ENCODE measurements at regions not wholly inside any gene's neighbourhood (a gene's known extent, or its start where the extent isn't known, plus 50 kb on each side); places are given as distances from the start of the nearest gene placed in this dataset.

- H3K27me3 Mint-ChIP-seq (ENCODE audit: low read depth), result no peaks in the 10 kb centered on the region
- no peak overlapping the region for H2BK120ac ChIP-seq (ENCODE audit: low read depth, low read length, poor library complexity, severe bottlenecking)
- H3K27ac ChIP-seq (ENCODE audit: insufficient read length, low read depth, low read length), result no peak overlapping the region
- H3K27me3 ChIP-seq (ENCODE audit: insufficient read depth, low read length), result no peaks in the 10 kb centered on the region
- H3K79me2 ChIP-seq (ENCODE audit: insufficient read depth, low read length), result no peaks in the 10 kb centered on the region
- no peak overlapping the region for H4K5ac ChIP-seq (ENCODE audit: insufficient read length, low read depth, low read length)
- H2BK15ac ChIP-seq (ENCODE audit: low read depth, low read length), result no peak overlapping the region
- H3K23ac ChIP-seq (ENCODE audit: insufficient read length, low read depth, low read length), result no peak overlapping the region
- no peak overlapping the region for H4K8ac ChIP-seq (replicated peaks; ENCODE audit: insufficient read length, low read depth, low read length)
- H3K9ac ChIP-seq (ENCODE audit: extremely low read depth, insufficient read length, low read length), result no peak overlapping the region
- peaks cover 2% of the 10 kb centered on the region; the same call in 1 of the 2 replicates for H3K4me1 ChIP-seq (ENCODE audit: insufficient read depth, low read length)
- WGBS (ENCODE audit: extremely low coverage, insufficient read length, low lambda C conversion rate), result no CpG with 5 or more reads among the region's 3 CpGs
- DNase-seq, result no peak
- H2AFZ ChIP-seq (ENCODE audit: low read length), result no peak overlapping the region
- no peak overlapping the region for H2BK12ac ChIP-seq (ENCODE audit: insufficient read length, low read depth, low read length)
- TF ChIP-seq CTCF (conservative IDR thresholded peaks at IDR 0.05), result peak; percentile 30; the same call in 1 of the 3 replicates
- no peak overlapping the region for H2BK5ac ChIP-seq (ENCODE audit: insufficient read length, low read length)
- H3K27ac Mint-ChIP-seq, result no peak overlapping the region
- no peak overlapping the region for H2AK5ac ChIP-seq (ENCODE audit: insufficient read length, low read length)
- H3K9me3 Mint-ChIP-seq, result peaks cover under 1 to 3% of the 10 kb centered on the region in 2 experiments; a peak in 4 of 5 replicates
- H3K56ac ChIP-seq (ENCODE audit: insufficient read length, low read depth, low read length), result no peak overlapping the region
- no peaks in the 10 kb centered on the region for H4K20me1 ChIP-seq (ENCODE audit: control insufficient read depth, insufficient read depth, insufficient read length)
- peaks cover 10 to 14% of the 10 kb centered on the region in 2 experiments for H3K4me1 Mint-ChIP-seq
- H3K18ac ChIP-seq (ENCODE audit: insufficient read length, low read depth, low read length), result no peak overlapping the region
- no peak overlapping the region for H2BK20ac ChIP-seq (ENCODE audit: low read depth, low read length, poor library complexity, severe bottlenecking)
- no peaks in the 10 kb centered on the region for H3K79me1 ChIP-seq (ENCODE audit: insufficient read depth, low read depth, low read length, poor library complexity, severe bottlenecking)
- no peaks in the 10 kb centered on the region for H3K9me3 ChIP-seq (ENCODE audit: control insufficient read depth, low read depth, low read length)
- H3K4me2 ChIP-seq (ENCODE audit: insufficient read depth, insufficient read length, low read length), result no peak overlapping the region
- peaks cover 0 to 3% (median under 1%) of the 10 kb centered on the region in 3 experiments; a peak in 2 of 7 replicates for H3K36me3 Mint-ChIP-seq (ENCODE audit: insufficient read depth in 1 of 3, low read depth in 3 of 3)
- no peaks in the 10 kb centered on the region for H3K23me2 ChIP-seq (ENCODE audit: insufficient read length, low read depth, low read length, poor library complexity, severe bottlenecking)
- no peak overlapping the region for H3K4ac ChIP-seq (ENCODE audit: low read depth, low read length)
- H4K91ac ChIP-seq (ENCODE audit: insufficient read length, low read depth, low read length), result no peak overlapping the region
- no peak overlapping the region for H3K4me3 Mint-ChIP-seq
- no peak overlapping the region for H3T11ph ChIP-seq (ENCODE audit: low read length)
- no peak overlapping the region for H3K14ac ChIP-seq (ENCODE audit: insufficient read depth, low read length)
These were observed 75.7 kb upstream of the OPRM1 start for GRCh38 chr6:153963352-153963751.
